Omental fat pad (tissue), 3 donors: ENCODE measurements at regions not wholly inside any gene's neighbourhood (a gene's known extent, or its start where the extent isn't known, plus 50 kb on each side); places are given as distances from the start of the nearest gene placed in this dataset.
A peak's percentile ranks its signal among the peaks of the same experiment; 100 is the strongest.

Experiments used
- ATAC-seq: fragments of 150-250 bp; one replicate; pipeline ENCODE4 v1.9.1; 2016; ENCODE audit warnings: mild to moderate bottlenecking, moderate library complexity; ENCODE audit not compliant: low FRiP score
- DNase-seq: peaks from one replicate; pipeline ENCODE4 v3.0.0-alpha.2; 2019; ENCODE audit warnings: low spot score
- CTCF ChIP-seq, 3 donors: fragments of 450-650 bp; IDR thresholded peaks; one replicate each; pipeline ENCODE4 v1.5.1; 2016 to 2017; ENCODE audit warnings: antibody characterized with exemption in 3 of 3, mild to moderate bottlenecking in 3 of 3, moderate library complexity in 2 of 3

GRCh38 chr14:22456998-22457594, 131.9 kb downstream of the DAD1 start:
- DNase-seq (no peak), ATAC-seq (no peak)
- no peak for TF ChIP-seq CTCF (IDR thresholded peaks at IDR 0.05)

- DNase-seq (no peak), ATAC-seq (no peak)
- TF ChIP-seq CTCF (IDR thresholded peaks at IDR 0.05): no peak
Observed at GRCh38 chr14:22456421-22456820, 132.6 kb downstream of the DAD1 start.

GRCh38 chr14:22452330-22452729, 136.7 kb downstream of the DAD1 start:
- TF ChIP-seq CTCF (IDR thresholded peaks at IDR 0.05): no peak
- DNase-seq (no peak), ATAC-seq (no peak)

- no peak for TF ChIP-seq CTCF (IDR thresholded peaks at IDR 0.05)
- no peak for ATAC-seq
- DNase-seq: no peak
Observed at GRCh38 chr14:22450266-22450665, 138.8 kb downstream of the DAD1 start.

DNA sequence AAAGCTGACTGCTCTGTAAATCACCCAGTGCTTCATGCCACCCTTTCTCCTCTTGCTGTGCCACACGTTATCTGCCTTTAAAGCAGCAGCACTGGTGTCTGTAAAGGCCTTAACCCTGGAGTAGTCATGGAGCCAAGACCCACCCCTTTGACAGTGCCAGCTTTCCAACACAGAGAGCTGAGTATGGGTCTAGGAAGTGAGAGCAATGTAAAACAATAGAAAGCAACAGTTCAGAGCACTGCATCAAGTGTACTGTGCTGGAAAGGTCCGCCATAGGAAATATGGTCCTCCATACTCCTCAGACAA, 139.5 kb downstream of the DAD1 start:
- ATAC-seq: peak; percentile 11
- no peak for TF ChIP-seq CTCF (IDR thresholded peaks at IDR 0.05)
- no peak for DNase-seq

DNA sequence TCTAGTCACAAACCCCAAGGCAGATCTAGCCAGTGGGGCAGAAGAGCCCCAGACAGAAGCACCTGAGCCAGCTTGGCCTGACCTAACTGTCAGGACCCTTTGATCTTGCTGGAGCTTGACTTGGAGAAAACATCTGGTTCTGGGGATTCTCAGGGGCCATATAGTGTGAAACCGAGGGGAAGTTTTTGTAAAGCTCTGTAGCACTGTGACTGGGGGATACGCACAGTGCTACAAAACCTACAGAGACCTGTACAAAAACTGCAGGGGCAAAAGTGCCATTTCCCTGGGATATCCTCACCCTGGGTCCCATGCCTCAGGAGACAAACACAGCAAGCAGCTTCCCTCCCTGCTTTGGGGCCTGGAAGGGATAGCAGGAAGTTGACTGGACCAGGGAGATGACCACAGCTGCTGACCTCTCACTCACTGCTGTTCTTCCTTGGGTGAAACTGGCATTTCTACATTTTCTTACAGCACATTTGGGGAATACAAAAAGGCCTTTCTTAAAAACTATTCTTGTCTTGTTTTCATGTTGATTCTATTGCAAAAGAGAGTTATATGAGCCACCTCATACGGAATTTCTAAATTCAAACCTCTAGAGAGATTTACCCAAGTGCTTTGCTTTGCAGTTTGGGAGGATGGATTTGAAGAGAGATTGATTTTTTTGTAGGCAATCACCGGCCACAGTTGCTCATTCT, 140.0 kb downstream of the DAD1 start:
- no peak for TF ChIP-seq CTCF (IDR thresholded peaks at IDR 0.05)
- ATAC-seq (peak; percentile 33), DNase-seq (no peak)
